NCI-H2227 treated with DMSO at 0.1 percent for 48 hours (cell line): ENCODE measurements at regions not wholly inside any gene's neighbourhood (a gene's known extent, or its start where the extent isn't known, plus 50 kb on each side); places are given as distances from the start of the nearest gene placed in this dataset.
"Not testable (repeated sequence)": the region's sequence is repeated elsewhere in the genome, so short reads cannot be mapped to it uniquely, and the experiment has no call there.

ENCODE experiments used
- DNase-seq: peaks from one replicate; lab custom pipeline; 2025; lab: John Stamatoyannopoulos, UW

GRCh38 chr9:83138422-83139135, 75.6 kb upstream of the RASEF start:
- peak; percentile 0 for DNase-seq

GRCh38 chr9:83133316-83133715, 70.4 kb upstream of the RASEF start:
- DNase-seq, result no peak

- DNase-seq, result no peak
Measured at GRCh38 chr9:83132768-83133167, 69.8 kb upstream of the RASEF start.

DNA sequence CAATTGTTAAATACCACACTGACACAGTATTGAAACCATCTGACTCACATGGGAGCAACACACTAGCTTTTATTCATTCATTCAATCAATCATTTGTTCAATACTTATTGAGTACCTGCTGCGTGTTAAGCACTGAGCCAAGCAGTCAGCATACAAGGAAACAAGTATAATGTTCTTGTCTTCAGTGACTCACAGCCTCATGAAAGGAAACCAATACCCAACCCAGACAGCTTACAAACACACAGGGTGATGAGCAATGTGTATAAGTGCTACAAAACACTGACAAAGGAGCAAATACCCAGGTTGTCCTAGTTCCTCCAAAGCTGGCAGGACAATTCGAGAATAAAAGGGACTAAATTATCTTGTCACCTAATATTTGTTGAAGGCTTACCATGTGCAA, 67.6 kb upstream of the RASEF start:
- no peak for DNase-seq

DNA sequence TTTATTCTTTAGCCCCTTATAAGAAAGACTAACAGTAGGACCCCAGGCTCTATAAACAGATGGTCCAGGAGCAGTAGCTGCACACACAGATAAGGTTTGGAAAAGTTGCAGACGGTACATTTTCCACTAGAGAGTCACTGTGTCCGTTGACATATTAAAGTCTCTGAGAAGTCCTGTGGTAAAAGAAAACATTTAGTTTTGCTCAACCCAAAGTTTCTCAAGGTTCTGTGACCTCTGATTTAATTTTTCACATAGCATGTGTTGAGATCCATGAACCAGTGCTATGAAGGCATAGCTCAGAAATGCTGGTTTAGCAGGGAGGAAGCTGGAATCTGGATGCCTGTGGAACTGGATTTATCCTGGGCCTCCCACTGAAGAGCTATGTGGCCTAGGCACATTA, 62.7 kb upstream of the RASEF start:
- DNase-seq, result no peak

GRCh38 chr9:83119873-83120272, 56.9 kb upstream of the RASEF start:
- DNase-seq, result no peak

DNA sequence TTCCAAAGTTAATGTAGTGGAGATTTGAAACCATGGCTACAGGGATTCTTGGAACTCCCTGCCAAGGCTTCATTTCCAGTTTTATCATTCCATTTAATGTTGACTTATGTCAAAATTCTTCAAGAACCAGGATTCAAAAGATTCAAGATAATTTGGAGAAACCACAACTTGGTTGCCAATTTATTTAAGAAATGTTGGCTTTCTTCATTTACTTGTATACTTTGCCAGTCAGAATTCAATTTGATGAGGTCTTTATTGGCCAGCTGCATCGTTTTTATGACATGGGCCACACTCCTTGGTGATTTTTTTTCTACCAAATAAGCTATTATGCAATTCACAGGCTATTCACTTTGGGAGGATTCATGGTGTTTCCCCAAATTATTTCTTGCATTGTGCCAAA, 53.1 kb upstream of the RASEF start:
- no peak for DNase-seq

- not testable (repeated sequence) for DNase-seq
Measured at GRCh38 chr9:83113445-83113844, 50.5 kb upstream of the RASEF start.
